SIG-M5 treated with dmso at 0.1 percent for 504 hours (cell line): ENCODE measurements at regions not wholly inside any gene's neighbourhood (a gene's known extent, or its start where the extent isn't known, plus 50 kb on each side); places are given as distances from the start of the nearest gene placed in this dataset.
A peak's percentile ranks its signal among the peaks of the same experiment; 100 is the strongest.

Experiments
- DNase-seq: peaks from one replicate; lab custom pipeline; 2025; ENCODE audit not compliant: unreplicated experiment; lab: John Stamatoyannopoulos, UW

- DNase-seq = no peak
Observed at GRCh38 chr2:220512419-220512818, 885.0 kb downstream of the SLC4A3 start.

GRCh38 chr2:220513573-220514288 lies 886.3 kb downstream of the SLC4A3 start:
- DNase-seq = no peak

- no peak for DNase-seq
Observed at GRCh38 chr2:220521551-220521950, 894.1 kb downstream of the SLC4A3 start.

GRCh38 chr2:220528180-220528675 lies 900.8 kb downstream of the SLC4A3 start:
- no peak for DNase-seq

- DNase-seq = no peak
Observed at GRCh38 chr2:220531216-220531615, 903.8 kb downstream of the SLC4A3 start.

- peak; percentile 51 for DNase-seq
Observed at GRCh38 chr2:220533485-220533884, 906.1 kb downstream of the SLC4A3 start.

- DNase-seq = no peak
Observed at GRCh38 chr2:220539481-220539880, 912.1 kb downstream of the SLC4A3 start.

- DNase-seq = no peak
Observed at GRCh38 chr2:220544049-220544448, 916.6 kb downstream of the SLC4A3 start.

- DNase-seq = no peak
Observed at GRCh38 chr2:220550995-220551700, 923.7 kb downstream of the SLC4A3 start.

GRCh38 chr2:220552790-220553535 lies 925.5 kb downstream of the SLC4A3 start:
- no peak for DNase-seq

- no peak for DNase-seq
Observed at GRCh38 chr2:220555961-220556630, 928.7 kb downstream of the SLC4A3 start.

- DNase-seq = no peak
Observed at GRCh38 chr2:220556658-220557057, 929.2 kb downstream of the SLC4A3 start.

- no peak for DNase-seq
Observed at GRCh38 chr2:220560192-220560591, 932.8 kb downstream of the SLC4A3 start.

- no peak for DNase-seq
Observed at GRCh38 chr2:220562375-220563140, 935.1 kb downstream of the SLC4A3 start.

GRCh38 chr2:220568296-220568695 lies 940.9 kb downstream of the SLC4A3 start:
- DNase-seq = no peak

- DNase-seq = no peak
Observed at GRCh38 chr2:220569112-220569897, 941.9 kb downstream of the SLC4A3 start.

GRCh38 chr2:220572385-220572784 lies 945.0 kb downstream of the SLC4A3 start:
- DNase-seq = no peak

GRCh38 chr2:220574038-220574437 lies 946.6 kb downstream of the SLC4A3 start:
- no peak for DNase-seq

GRCh38 chr2:220575963-220576362 lies 948.5 kb downstream of the SLC4A3 start:
- no peak for DNase-seq

- no peak for DNase-seq
Observed at GRCh38 chr2:220579452-220579851, 952.0 kb downstream of the SLC4A3 start.
